GM23248 (cell line): ENCODE measurements at regions not wholly inside any gene's neighbourhood (a gene's known extent, or its start where the extent isn't known, plus 50 kb on each side); places are given as distances from the start of the nearest gene placed in this dataset.

ENCODE experiments used
- EZH2 ChIP-seq: fragments of 200-600 bp; sonication (generic); IDR thresholded peaks from 2 replicates; pipeline ENCODE4 v1.6.1; 2018; ENCODE audit warnings: antibody characterized with exemption, mild to moderate bottlenecking; ENCODE audit not compliant: insufficient read depth, poor library complexity, severe bottlenecking
- EZH2phosphoT487 ChIP-seq: fragments of 200-600 bp; sonication (generic); IDR thresholded peaks from 2 replicates; pipeline ENCODE4 v1.6.1; 2018; ENCODE audit warnings: antibody characterized with exemption, moderate library complexity, mild to moderate bottlenecking, low read depth; ENCODE audit not compliant: insufficient read depth

GRCh38 chr3:72017935-72018334 lies 233.0 kb upstream of the PROK2 start:
- TF ChIP-seq EZH2: no peak
- TF ChIP-seq EZH2phosphoT487: no peak
